ENCODE measurements at regions not wholly inside any gene's neighbourhood (a gene's known extent, or its start where the extent isn't known, plus 50 kb on each side); places are given as distances from the start of the nearest gene placed in this dataset.

DNA sequence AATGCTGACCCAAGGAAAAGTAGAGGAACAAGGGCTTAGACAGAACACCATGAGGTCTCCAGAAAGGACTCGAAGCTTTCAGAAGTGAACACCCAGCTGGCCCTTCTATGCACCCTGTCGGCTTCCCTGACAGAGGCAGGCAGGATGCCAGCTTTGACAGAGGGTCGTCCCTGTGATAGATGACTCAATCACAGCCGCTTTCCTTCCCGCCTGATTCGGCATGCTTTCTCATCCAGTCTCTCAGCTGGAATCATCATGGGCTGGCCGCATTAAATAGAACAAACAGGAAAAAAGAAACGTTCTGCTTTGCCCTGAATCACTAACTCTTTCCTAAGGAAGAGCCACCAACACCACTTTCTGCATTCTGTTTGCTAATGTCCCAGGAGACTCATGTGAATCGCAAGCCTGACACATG lies 140.3 kb upstream of the RAB12 start:
- POLR2A ChIA-PET (ENCODE audit: unreplicated experiment) = no interaction called here
- no peaks in the 10 kb centered on the region for H3F3A ChIP-seq (ENCODE audit: low read length, unreplicated experiment)
- H3K9ac ChIP-seq (ENCODE audit: low read length) = no peak overlapping the region
- no peaks in the 10 kb centered on the region for H3K79me2 ChIP-seq (ENCODE audit: low read length)
- H3K27ac ChIP-seq (ENCODE audit: low read length) = no peak overlapping the region
- no peak overlapping the region for H2AFZ ChIP-seq (ENCODE audit: low read length)
- H3K27me3 ChIP-seq (ENCODE audit: low read length) = no peaks in the 10 kb centered on the region
- CTCF ChIA-PET = no interaction called here
- H3K9me3 ChIP-seq (ENCODE audit: low read length) = no peaks in the 10 kb centered on the region
- H3K9me2 ChIP-seq (replicated peaks; ENCODE audit: low read length) = no peaks in the 10 kb centered on the region
- intact Hi-C loops (cut with micrococcal nuclease) = no loop called here
- DNase-seq (no peak), ATAC-seq (no peak)
- no peaks in the 10 kb centered on the region for H4K20me1 ChIP-seq (ENCODE audit: low read length)
- no peaks in the 10 kb centered on the region for H3K36me3 ChIP-seq (ENCODE audit: low read depth, low read length)
- H3K4me3 ChIP-seq (ENCODE audit: low read length) = no peak overlapping the region
- BruUV-seq (replicated peaks) = no TSS peak
- H3K4me1 ChIP-seq (ENCODE audit: insufficient read depth, low read length) = no peaks in the 10 kb centered on the region
- TF ChIP-seq EZH2 (IDR thresholded peaks at IDR 0.05; ENCODE audit: low read length, unreplicated experiment) (no peak), EZH2phosphoT487 (IDR thresholded peaks at IDR 0.05; ENCODE audit: borderline replicate concordance, low read length) (no peak)
- TF ChIP-seq, protein P1, sequence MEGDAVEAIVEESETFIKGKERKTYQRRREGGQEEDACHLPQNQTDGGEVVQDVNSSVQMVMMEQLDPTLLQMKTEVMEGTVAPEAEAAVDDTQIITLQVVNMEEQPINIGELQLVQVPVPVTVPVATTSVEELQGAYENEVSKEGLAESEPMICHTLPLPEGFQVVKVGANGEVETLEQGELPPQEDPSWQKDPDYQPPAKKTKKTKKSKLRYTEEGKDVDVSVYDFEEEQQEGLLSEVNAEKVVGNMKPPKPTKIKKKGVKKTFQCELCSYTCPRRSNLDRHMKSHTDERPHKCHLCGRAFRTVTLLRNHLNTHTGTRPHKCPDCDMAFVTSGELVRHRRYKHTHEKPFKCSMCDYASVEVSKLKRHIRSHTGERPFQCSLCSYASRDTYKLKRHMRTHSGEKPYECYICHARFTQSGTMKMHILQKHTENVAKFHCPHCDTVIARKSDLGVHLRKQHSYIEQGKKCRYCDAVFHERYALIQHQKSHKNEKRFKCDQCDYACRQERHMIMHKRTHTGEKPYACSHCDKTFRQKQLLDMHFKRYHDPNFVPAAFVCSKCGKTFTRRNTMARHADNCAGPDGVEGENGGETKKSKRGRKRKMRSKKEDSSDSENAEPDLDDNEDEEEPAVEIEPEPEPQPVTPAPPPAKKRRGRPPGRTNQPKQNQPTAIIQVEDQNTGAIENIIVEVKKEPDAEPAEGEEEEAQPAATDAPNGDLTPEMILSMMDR (conservative IDR thresholded peaks at IDR 0.05; ENCODE audit: low read depth, low read length) = no peak
- H3K4me2 ChIP-seq (ENCODE audit: low read length) = no peak overlapping the region

DNA sequence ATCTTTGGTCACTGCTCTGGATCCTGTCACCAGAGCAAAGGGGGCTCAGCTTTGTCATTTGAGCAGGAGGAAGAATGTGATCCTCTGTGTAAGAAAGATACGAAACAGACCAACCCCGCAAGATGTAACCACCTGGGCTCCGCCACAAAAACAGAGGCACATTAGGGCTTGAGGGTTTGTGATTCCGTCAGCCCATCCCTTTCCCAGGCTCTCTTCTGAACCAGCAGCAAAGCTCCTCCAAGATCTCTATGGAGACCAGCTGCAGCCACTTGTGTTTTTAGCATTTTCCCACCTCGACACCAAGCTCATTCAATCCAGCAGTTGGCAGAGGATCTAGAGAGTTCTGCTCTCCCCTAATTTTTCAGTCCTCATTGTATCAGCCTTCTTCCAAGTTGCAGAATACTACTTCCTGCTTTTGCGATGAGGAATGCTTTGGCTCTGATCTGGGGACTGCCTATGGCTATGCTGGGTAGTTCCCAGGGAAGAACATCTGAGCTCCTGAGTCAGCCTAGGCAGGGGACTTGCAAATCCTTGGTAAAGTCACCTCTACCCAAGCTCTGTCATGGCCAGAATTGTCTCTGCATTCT lies 139.6 kb upstream of the RAB12 start:
- Histone ChIP-seq H3K27me3 (ENCODE audit: low read length) (no peaks in the 10 kb centered on the region), H3F3A (ENCODE audit: low read length, unreplicated experiment) (no peaks in the 10 kb centered on the region), H3K4me3 (ENCODE audit: low read length) (no peak overlapping the region), H3K79me2 (ENCODE audit: low read length) (no peaks in the 10 kb centered on the region), H3K9me3 (ENCODE audit: low read length) (no peaks in the 10 kb centered on the region), H3K4me2 (ENCODE audit: low read length) (no peak overlapping the region), H3K36me3 (ENCODE audit: low read depth, low read length) (no peaks in the 10 kb centered on the region), H4K20me1 (ENCODE audit: low read length) (no peaks in the 10 kb centered on the region), H3K4me1 (ENCODE audit: insufficient read depth, low read length) (no peaks in the 10 kb centered on the region), H2AFZ (ENCODE audit: low read length) (no peak overlapping the region), H3K9me2 (replicated peaks; ENCODE audit: low read length) (no peaks in the 10 kb centered on the region), H3K27ac (ENCODE audit: low read length) (no peak overlapping the region), H3K9ac (ENCODE audit: low read length) (no peak overlapping the region)
- BruUV-seq (replicated peaks) = no TSS peak
- no peak for DNase-seq
- ATAC-seq = peak; percentile 59
- intact Hi-C loops (cut with micrococcal nuclease) = no loop called here
- ChIA-PET CTCF (interaction anchor here (0.6 kb wide), 1 partner anchor 102 kb away, joined by 4 read pairs; no protein-coding TSS in a partner anchor), POLR2A (ENCODE audit: unreplicated experiment) (no interaction called here)
- TF ChIP-seq, protein P1 (conservative IDR thresholded peaks at IDR 0.05; ENCODE audit: low read depth, low read length) = no peak
- TF ChIP-seq EZH2 (IDR thresholded peaks at IDR 0.05; ENCODE audit: low read length, unreplicated experiment) (no peak), EZH2phosphoT487 (IDR thresholded peaks at IDR 0.05; ENCODE audit: borderline replicate concordance, low read length) (no peak)

DNA sequence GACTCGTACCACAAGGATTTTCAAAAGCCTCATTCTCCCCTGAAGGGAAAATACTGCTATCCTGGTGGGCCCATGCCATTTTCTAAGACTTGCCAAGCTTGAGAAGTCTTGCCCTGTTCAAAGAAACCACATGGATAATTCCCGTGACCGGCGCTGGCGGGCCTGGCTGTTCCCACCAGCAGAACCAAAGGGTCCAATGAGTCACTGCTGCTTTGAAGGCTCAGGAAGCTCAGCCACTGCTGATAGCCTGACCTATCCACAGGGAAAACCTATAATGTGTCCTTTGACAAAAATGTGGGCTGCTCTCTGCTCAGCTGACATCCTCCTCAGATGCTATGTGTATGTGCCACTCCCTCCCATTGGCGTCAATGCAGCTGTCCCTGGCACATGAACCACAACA lies 137.9 kb upstream of the RAB12 start:
- Histone ChIP-seq H3F3A (ENCODE audit: low read length, unreplicated experiment) (no peaks in the 10 kb centered on the region), H3K9ac (ENCODE audit: low read length) (no peak overlapping the region), H4K20me1 (ENCODE audit: low read length) (no peaks in the 10 kb centered on the region), H3K4me2 (ENCODE audit: low read length) (no peak overlapping the region), H3K9me2 (replicated peaks; ENCODE audit: low read length) (no peaks in the 10 kb centered on the region), H3K27me3 (ENCODE audit: low read length) (no peaks in the 10 kb centered on the region), H3K9me3 (ENCODE audit: low read length) (no peaks in the 10 kb centered on the region), H3K79me2 (ENCODE audit: low read length) (no peaks in the 10 kb centered on the region), H3K4me1 (ENCODE audit: insufficient read depth, low read length) (no peaks in the 10 kb centered on the region), H2AFZ (ENCODE audit: low read length) (no peak overlapping the region), H3K27ac (ENCODE audit: low read length) (no peak overlapping the region), H3K36me3 (ENCODE audit: low read depth, low read length) (no peaks in the 10 kb centered on the region), H3K4me3 (ENCODE audit: low read length) (no peak overlapping the region)
- no peak for TF ChIP-seq EZH2 (IDR thresholded peaks at IDR 0.05; ENCODE audit: low read length, unreplicated experiment)
- no peak for TF ChIP-seq EZH2phosphoT487 (IDR thresholded peaks at IDR 0.05; ENCODE audit: borderline replicate concordance, low read length)
- TF ChIP-seq, protein P1 (conservative IDR thresholded peaks at IDR 0.05; ENCODE audit: low read depth, low read length) = no peak
- DNase-seq (no peak), ATAC-seq (no peak)
- ChIA-PET CTCF (no interaction called here), POLR2A (ENCODE audit: unreplicated experiment) (no interaction called here)
- BruUV-seq (replicated peaks) = no TSS peak
- intact Hi-C loops (cut with micrococcal nuclease) = no loop called here
